CD4-positive, alpha-beta T cell treated with Interleukin-4 for 4 hours (primary cell): ENCODE measurements at regions not wholly inside any gene's neighbourhood (a gene's known extent, or its start where the extent isn't known, plus 50 kb on each side); places are given as distances from the start of the nearest gene placed in this dataset.

ENCODE experiments used
- DNase-seq: peaks from one replicate; pipeline ENCODE4 v3.0.0-alpha.2; 2020

- no peak for DNase-seq
These were observed 71.8 kb downstream of the C4orf33 start for GRCh38 chr4:129167640-129168260.

- no peak for DNase-seq
These were observed 76.2 kb downstream of the C4orf33 start for GRCh38 chr4:129172181-129172580.

GRCh38 chr4:129176864-129177263 is 80.9 kb downstream of the C4orf33 start:
- DNase-seq, result no peak

DNA sequence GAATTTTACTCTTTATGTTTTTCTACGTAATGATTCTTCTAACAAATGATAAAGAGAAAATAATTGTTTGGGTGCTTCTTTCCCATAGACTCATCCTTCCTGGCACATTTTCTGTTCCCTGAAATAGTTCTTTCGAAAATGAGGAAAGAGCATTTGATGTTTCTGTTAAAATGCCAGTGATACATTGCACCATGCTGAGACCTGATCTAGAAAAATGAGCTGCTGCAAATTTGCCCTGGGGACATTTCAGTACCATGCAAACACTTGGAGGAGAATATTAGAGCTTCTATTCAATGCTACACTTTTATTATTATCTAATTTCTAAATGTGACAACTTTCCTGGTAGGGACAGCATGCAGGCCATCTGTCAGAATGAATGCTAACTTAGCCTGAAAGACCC is 83.3 kb downstream of the C4orf33 start:
- no peak for DNase-seq

GRCh38 chr4:129189630-129190029 is 93.7 kb downstream of the C4orf33 start:
- DNase-seq, result no peak

- DNase-seq, result no peak
These were observed 97.6 kb downstream of the C4orf33 start for GRCh38 chr4:129193357-129194100.

GRCh38 chr4:129208481-129208880 is 112.5 kb downstream of the C4orf33 start:
- DNase-seq, result no peak

DNA sequence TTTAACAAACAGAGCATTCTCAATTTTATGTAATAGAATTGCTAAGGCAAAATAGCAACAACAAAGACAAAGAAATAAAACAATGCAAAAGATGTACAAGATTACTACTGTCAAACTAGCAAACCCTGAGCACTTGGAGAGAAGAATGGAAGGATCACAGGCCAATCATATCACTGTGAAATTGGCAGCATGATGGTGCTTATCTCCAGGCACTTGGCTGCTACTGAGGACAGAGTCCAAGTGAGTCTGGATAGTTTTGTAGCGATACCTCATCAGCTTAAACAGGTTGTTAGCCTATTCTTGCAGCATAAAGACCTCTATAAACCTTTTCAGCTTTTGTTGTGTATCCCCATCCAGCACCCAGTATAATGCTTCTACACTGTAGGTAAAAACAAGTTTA is 117.7 kb downstream of the C4orf33 start:
- DNase-seq, result no peak

GRCh38 chr4:129218360-129218759 is 122.4 kb downstream of the C4orf33 start:
- DNase-seq, result no peak

GRCh38 chr4:129218897-129219296 is 122.9 kb downstream of the C4orf33 start:
- DNase-seq, result no peak

- DNase-seq, result no peak
These were observed 124.3 kb downstream of the C4orf33 start for GRCh38 chr4:129220254-129220653.

DNA sequence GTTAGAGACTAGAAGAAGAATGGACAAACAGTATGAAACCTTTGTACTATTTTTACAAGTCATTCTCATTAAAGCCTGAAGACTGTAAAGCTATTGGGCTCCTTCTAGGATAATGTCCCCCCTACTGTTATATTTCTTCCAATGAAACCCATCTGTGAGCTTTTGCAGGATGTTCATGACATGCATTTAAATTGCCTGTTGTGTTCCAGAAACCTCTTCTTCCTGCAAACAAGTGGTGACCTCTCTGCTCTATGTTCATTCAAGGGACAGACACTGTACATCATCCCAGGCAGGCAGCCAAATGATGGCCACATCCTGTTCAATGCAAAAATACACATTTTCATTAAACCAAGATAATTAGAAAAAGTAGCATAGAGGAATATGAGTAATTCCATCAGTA is 128.0 kb downstream of the C4orf33 start:
- no peak for DNase-seq

GRCh38 chr4:129230846-129231245 is 134.9 kb downstream of the C4orf33 start:
- no peak for DNase-seq

DNA sequence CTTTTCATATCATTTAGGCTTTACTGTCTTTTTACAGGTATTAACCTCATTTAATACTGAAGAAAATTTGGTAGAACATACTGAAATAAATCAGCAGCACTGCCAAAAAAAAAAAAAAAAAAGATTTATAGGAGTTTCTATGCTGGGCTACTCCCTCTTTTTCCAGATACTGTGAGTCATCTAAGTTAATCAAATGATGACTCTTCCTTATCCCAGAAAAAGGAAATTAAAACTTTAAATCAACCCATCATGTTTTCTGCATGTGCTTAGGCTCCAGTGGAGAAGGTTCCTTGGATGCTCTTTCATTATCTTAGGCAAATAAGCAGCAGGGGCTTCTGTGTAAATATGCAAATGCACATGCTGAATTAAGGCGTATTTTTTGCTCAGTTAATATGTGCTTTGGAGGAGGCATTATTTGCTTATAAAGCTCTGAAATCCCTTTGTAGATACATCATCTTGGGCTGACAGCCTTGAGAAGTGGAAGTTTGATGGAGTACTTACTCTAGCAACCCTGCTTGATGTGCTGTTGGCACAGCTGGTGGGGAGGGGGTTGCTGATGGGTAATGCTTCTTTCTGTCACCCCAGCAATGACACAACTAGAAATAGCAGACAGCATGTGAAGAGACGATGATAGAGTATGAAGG is 136.1 kb downstream of the C4orf33 start:
- DNase-seq, result no peak

DNA sequence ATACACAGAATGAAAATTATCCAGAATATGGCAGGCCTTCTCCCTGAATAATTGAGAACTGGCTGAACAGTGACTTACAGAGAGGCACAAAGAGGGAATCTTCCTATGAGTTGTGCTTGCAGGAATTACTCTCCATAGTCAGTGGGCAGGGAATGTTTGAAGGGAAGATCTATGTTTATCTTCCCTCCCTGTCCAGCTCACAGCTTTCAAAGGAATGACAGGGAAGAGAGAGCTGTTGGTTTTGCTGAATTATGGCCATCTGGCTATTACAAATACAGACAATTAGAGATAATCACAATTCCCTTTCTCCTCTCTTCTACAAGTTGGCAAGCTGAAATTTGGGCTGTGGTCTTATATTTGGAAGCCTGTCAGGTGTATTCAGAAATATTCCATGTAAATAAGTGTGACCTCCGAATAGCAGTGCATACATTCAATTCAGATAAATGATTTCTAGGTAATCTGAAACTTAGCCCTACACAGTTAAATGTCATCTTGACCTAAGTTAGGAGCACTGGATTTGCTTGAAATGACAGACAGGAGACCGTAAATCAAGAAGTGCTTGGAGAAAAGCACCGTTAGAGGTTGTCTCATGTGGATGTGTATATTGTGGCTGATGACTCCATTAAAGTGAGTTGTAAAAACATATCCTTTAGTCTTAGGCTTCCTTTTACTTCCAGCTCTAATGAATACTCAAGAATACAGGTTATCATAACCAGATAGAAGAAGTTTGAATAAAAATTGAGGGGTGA is 136.8 kb downstream of the C4orf33 start:
- no peak for DNase-seq

GRCh38 chr4:129233691-129234090 is 137.7 kb downstream of the C4orf33 start:
- no peak for DNase-seq

DNA sequence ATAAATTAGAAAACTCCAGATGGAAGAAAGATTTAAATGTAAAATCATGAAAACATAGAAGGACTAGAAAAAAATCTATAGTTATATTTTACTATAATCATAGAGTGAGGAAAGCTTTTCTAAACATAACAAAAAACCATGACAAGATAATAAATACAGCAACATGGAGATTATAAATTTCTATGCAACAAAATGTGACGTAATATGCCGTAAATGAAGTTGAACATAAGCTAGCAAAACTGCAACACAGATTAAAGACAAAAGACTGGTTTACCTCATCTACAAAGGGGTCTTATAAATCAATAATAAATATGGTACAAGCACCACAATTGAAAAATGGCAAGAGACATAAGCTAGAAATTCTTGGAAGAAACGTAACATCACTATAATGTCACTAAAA is 140.4 kb downstream of the C4orf33 start:
- no peak for DNase-seq

GRCh38 chr4:129239088-129239487 is 143.1 kb downstream of the C4orf33 start:
- DNase-seq, result no peak

DNA sequence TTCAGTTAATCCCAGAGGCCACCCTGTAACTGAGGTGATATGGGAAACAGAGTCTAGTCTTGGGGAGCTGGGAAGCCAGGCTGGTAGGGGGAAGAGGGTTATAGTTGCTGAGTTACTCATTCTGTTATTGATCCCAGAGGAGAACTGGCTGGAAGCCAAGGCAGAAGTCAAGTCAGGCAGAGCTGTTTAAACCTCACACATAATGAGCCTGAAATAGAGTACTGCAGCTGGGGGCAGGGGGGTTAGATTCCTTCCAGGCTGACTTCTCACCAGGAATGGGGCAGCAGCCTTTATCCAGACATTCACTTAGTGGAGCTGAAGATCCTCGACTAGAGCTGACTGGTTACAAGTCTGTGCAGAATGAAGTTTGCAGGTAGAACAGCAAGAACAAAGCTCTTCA is 144.9 kb downstream of the C4orf33 start:
- DNase-seq, result no peak

- DNase-seq, result no peak
These were observed 150.2 kb downstream of the C4orf33 start for GRCh38 chr4:129246145-129246544.

DNA sequence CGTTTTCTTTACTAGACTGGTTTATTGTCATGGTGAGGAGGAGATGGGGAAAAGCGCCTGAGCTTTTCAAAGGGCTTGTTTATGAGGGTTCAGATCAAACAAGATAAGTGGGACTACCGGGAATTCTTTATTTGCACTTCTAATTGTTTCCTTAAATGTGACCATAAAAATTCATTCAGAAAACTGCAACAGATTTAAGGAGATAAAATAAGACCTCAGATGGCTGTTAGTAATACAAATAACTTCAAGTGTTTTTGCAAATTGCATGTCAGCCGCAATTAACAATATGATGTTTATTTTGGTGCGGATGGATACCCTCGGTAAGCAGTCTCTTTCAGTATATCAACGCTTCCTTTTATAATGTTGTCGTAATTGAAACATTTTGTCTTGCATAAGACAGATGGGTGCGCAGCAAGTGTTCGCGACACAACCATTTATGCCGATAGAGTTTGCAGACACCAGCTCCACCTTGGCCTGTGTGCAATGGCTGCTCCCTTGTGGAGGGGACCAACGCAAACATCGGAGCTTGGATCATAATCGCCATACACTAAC is 151.0 kb downstream of the C4orf33 start:
- no peak for DNase-seq

GRCh38 chr4:129248621-129249020 is 152.7 kb downstream of the C4orf33 start:
- DNase-seq, result no peak

- DNase-seq, result no peak
These were observed 158.2 kb downstream of the C4orf33 start for GRCh38 chr4:129254126-129254525.
